Sigmoid colon (tissue), 6 donors: ENCODE measurements at regions not wholly inside any gene's neighbourhood (a gene's known extent, or its start where the extent isn't known, plus 50 kb on each side); places are given as distances from the start of the nearest gene placed in this dataset.

Experiments used
- DNase-seq: peaks from one replicate; pipeline ENCODE4 v3.0.0-alpha.2; 2019
- H3K27ac ChIP-seq, 4 donors: fragments of 200-600 bp; sonication (generic); one replicate each; pipeline ENCODE4 v1.5.1; 2016 to 2019; ENCODE audit warnings: mild to moderate bottlenecking in 1 of 4
- H3K27me3 ChIP-seq, 3 donors: fragments of 200-600 bp; sonication (generic); one replicate each; pipeline ENCODE4 v1.5.1; 2019; ENCODE audit warnings: mild to moderate bottlenecking in 1 of 3
- H3K36me3 ChIP-seq, 4 donors: fragments of 200-600 bp; sonication (generic); one replicate each; pipeline ENCODE4 v1.5.1; 2016 to 2019
- H3K4me1 ChIP-seq, 4 donors: fragments of 200-600 bp; sonication (generic); one replicate each; pipeline ENCODE4 v1.5.1; 2017 to 2019
- H3K4me3 ChIP-seq, 4 donors: fragments of 200-600 bp; sonication (generic); one replicate each; pipeline ENCODE4 v1.5.1; 2017 to 2019; ENCODE audit warnings: mild to moderate bottlenecking in 2 of 4, moderate library complexity in 1 of 4
- H3K9me3 ChIP-seq, 4 donors: fragments of 200-600 bp in 3 of 4; sonication (generic) in 3 of 4; one replicate each; pipeline versions ENCODE4 v1.5.1 to v1.6.1; 2013 to 2019
- CTCF ChIP-seq, 4 experiments: fragments of 450-650 bp in 3 of 4; fragments of 200-600 bp in 1 of 4; IDR thresholded peaks; one replicate each; pipeline ENCODE4 v1.5.1; 2016 to 2019; ENCODE audit warnings: antibody characterized with exemption in 4 of 4, mild to moderate bottlenecking in 3 of 4, moderate library complexity in 2 of 4
- EP300 ChIP-seq, 4 donors: sonication (generic); formaldehyde crosslinking; IDR thresholded peaks; one replicate each; pipeline ENCODE4 v1.6.1; 2017; ENCODE audit warnings: antibody characterized with exemption in 4 of 4
- POLR2A ChIP-seq, 2 donors: fragments of 450-650 bp; IDR thresholded peaks; one replicate each; pipeline ENCODE4 v1.6.1; 2016; ENCODE audit warnings: antibody characterized with exemption in 2 of 2, mild to moderate bottlenecking in 2 of 2, moderate library complexity in 2 of 2
- POLR2AphosphoS5 ChIP-seq, 4 donors: sonication (generic); formaldehyde crosslinking; IDR thresholded peaks; one replicate each; pipeline ENCODE4 v1.6.1; 2017; ENCODE audit warnings: antibody characterized with exemption in 4 of 4
- WGBS, 2 donors: extraction: QIAGEN DNeasy Blood & Tissue Kit; methylation state at CpG; one replicate each; pipeline ENCODE4 v1.1.7; 2013; 5-methylcytosine and 5-hydroxymethylcytosine counted together
- intact Hi-C: fragments of 100-400 bp; cut with DNase I; formaldehyde crosslinking; loops from one replicate; pipeline ENCODE4 v1.15.1; 2023
- donor health status: healthy with polysubstance abuse.
- donor health status: healthy.

GRCh38 chr21:41065539-41065938 is 102.4 kb upstream of the BACE2 start:
- intact Hi-C loops = loop anchor here (10.0 kb wide), 1 partner anchor 221 kb away; the partner anchor contains the start of gene DSCAM
- peaks cover 0 to 3% (median 0%) of the 10 kb centered on the region in 4 donors for H3K9me3 ChIP-seq
- no peak for DNase-seq
- TF ChIP-seq POLR2AphosphoS5 (IDR thresholded peaks at IDR 0.05) (no peak), POLR2A (IDR thresholded peaks at IDR 0.05) (no peak), CTCF (IDR thresholded peaks at IDR 0.05) (no peak), EP300 (IDR thresholded peaks at IDR 0.05) (no peak)
- no peaks in the 10 kb centered on the region for H3K36me3 ChIP-seq
- peaks cover 0 to 7% (median 2%) of the 10 kb centered on the region in 4 donors for H3K4me1 ChIP-seq
- WGBS, 2 donors = 53 to 59% methylated on average over 4 of the region's 4 CpGs
- H3K4me3 ChIP-seq = no peak overlapping the region
- H3K27ac ChIP-seq = no peak overlapping the region
- H3K27me3 ChIP-seq = peaks cover 0 to 20% (median 4%) of the 10 kb centered on the region in 3 donors

GRCh38 chr21:41066086-41066938 is 101.6 kb upstream of the BACE2 start:
- intact Hi-C loops = loop anchor here (10.0 kb wide), 1 partner anchor 222 kb away; the partner anchor contains the start of gene DSCAM
- TF ChIP-seq EP300 (IDR thresholded peaks at IDR 0.05) = no peak
- TF ChIP-seq POLR2AphosphoS5 (IDR thresholded peaks at IDR 0.05) = no peak
- no peak for TF ChIP-seq POLR2A (IDR thresholded peaks at IDR 0.05)
- no peak for TF ChIP-seq CTCF (IDR thresholded peaks at IDR 0.05)

GRCh38 chr21:41067709-41068108 is 100.3 kb upstream of the BACE2 start:
- WGBS, 2 donors = 50 to 73% methylated on average over 4 of the region's 4 CpGs
- no peak for TF ChIP-seq POLR2A (IDR thresholded peaks at IDR 0.05)
- TF ChIP-seq EP300 (IDR thresholded peaks at IDR 0.05) = no peak
- TF ChIP-seq POLR2AphosphoS5 (IDR thresholded peaks at IDR 0.05) = no peak
- TF ChIP-seq CTCF (IDR thresholded peaks at IDR 0.05) = no peak
- H3K27me3 ChIP-seq = peaks cover 0 to 20% (median 4%) of the 10 kb centered on the region in 3 donors
- H3K4me1 ChIP-seq = peaks cover 0 to 7% (median 2%) of the 10 kb centered on the region in 4 donors
- H3K27ac ChIP-seq = no peak overlapping the region
- intact Hi-C loops = loop anchor here (2.0 to 10.0 kb wide), 3 partner anchors 223 to 923 kb away; partner anchors contain the start of gene DSCAM
- H3K36me3 ChIP-seq = no peaks in the 10 kb centered on the region
- no peak for DNase-seq
- peaks cover 0 to 3% (median 0%) of the 10 kb centered on the region in 4 donors for H3K9me3 ChIP-seq
- no peak overlapping the region for H3K4me3 ChIP-seq

More at GRCh38 chr21:41066086-41066938, 101.6 kb upstream of the BACE2 start:
- Histone ChIP-seq H3K4me3 (no peak overlapping the region), H3K27me3 (peaks cover 0 to 20% (median 4%) of the 10 kb centered on the region in 3 donors), H3K4me1 (peaks cover 0 to 7% (median 2%) of the 10 kb centered on the region in 4 donors), H3K36me3 (no peaks in the 10 kb centered on the region), H3K9me3 (peaks cover 0 to 3% (median 0%) of the 10 kb centered on the region in 4 donors), H3K27ac (no peak overlapping the region)
- DNase-seq = no peak
- 78 to 80% methylated on average over 16 of the region's 16 CpGs for WGBS, 2 donors

GRCh38 chr21:41068496-41068895 is 99.5 kb upstream of the BACE2 start:
- 30 to 33% methylated on average over 7 of the region's 7 CpGs for WGBS, 2 donors
- H3K27me3 ChIP-seq = peaks cover 0 to 20% (median 4%) of the 10 kb centered on the region in 3 donors
- DNase-seq = no peak

More at GRCh38 chr21:41068496-41068895, 99.5 kb upstream of the BACE2 start:
- Histone ChIP-seq H3K9me3 (peaks cover 0 to 3% (median 0%) of the 10 kb centered on the region in 4 donors), H3K4me1 (peaks cover 0 to 7% (median 2%) of the 10 kb centered on the region in 4 donors), H3K4me3 (peak overlapping the region in 2 of 4 donors; percentile 25 to 26), H3K27ac (no peak overlapping the region), H3K36me3 (no peaks in the 10 kb centered on the region)
- TF ChIP-seq POLR2A (IDR thresholded peaks at IDR 0.05) (no peak), EP300 (IDR thresholded peaks at IDR 0.05) (no peak), CTCF (IDR thresholded peaks at IDR 0.05) (no peak), POLR2AphosphoS5 (IDR thresholded peaks at IDR 0.05) (no peak)
- intact Hi-C loops = loop anchor here (2.0 to 10.0 kb wide), 3 partner anchors 224 to 924 kb away; partner anchors contain the start of gene DSCAM
